ENCODE measurements at regions not wholly inside any gene's neighbourhood (a gene's known extent, or its start where the extent isn't known, plus 50 kb on each side); places are given as distances from the start of the nearest gene placed in this dataset.

GRCh38 chr14:86575141-86575540 is 1045.2 kb downstream of the FLRT2 start:
- TF ChIP-seq CTCF (IDR thresholded peaks at IDR 0.05; ENCODE audit: low read depth, low read length, missing input control) (no peak), ATF3 (IDR thresholded peaks at IDR 0.05) (no peak), MAX (IDR thresholded peaks at IDR 0.05) (no peak), FOXA1 (IDR thresholded peaks at IDR 0.05) (no peak), TAF1 (conservative IDR thresholded peaks at IDR 0.05) (no peak), GABPA (IDR thresholded peaks at IDR 0.05 in 1 of 2, conservative IDR thresholded peaks at IDR 0.05 in 1 of 2) (no peak), REST (IDR thresholded peaks at IDR 0.05) (no peak), JUND (IDR thresholded peaks at IDR 0.05) (no peak), YY1 (IDR thresholded peaks at IDR 0.05) (no peak), RAD21 (IDR thresholded peaks at IDR 0.05) (no peak)
